GM11168 (cell line): ENCODE measurements at regions not wholly inside any gene's neighbourhood (a gene's known extent, or its start where the extent isn't known, plus 50 kb on each side); places are given as distances from the start of the nearest gene placed in this dataset.

Experiments
- in situ Hi-C: fragments of 300-500 bp; cut with MboI; formaldehyde crosslinking; loops from one replicate; pipeline ENCODE4 v1.12.0; 2022; ENCODE audit warnings: low sequenced_read_pairs; ENCODE audit not compliant: unreplicated experiment

DNA sequence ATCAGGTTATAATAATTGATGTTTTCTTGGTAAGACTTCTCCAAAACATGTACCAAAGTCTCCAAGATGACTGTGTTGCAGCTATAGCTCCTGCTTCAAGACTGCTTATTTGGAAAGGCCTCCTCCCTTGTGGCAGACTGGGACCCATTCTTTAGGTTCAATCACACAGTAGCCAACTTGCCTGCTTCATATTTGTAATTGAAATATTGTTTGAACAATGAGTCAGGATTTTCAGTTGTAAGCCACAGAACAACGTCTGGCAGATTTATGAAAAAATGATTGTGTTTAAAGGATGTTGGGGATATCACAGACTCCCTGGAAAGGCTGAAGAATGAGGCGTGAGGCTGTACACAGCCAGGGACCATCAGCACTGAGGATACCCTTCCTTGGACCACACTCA is 458.9 kb downstream of the MED10 start:
- in situ Hi-C loops = no loop called here

DNA sequence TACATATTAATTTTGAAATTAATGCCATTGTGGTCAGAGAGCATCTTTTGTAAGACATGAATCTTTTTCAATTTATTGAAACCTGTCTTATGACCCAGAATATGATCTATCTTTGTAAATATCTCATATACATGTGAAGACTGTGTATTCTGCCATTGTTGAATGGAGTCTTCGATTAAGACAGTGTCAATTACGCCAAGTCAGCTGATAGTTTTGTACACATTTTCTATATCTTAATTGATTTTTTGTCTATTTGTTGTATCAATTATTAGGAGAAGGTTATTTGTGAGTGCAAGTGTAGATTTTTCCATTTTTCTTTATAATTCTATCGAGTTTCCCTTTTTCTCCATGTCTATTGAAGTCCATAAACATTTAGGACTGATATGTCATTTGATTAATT is 471.6 kb downstream of the MED10 start:
- in situ Hi-C loops = no loop called here

DNA sequence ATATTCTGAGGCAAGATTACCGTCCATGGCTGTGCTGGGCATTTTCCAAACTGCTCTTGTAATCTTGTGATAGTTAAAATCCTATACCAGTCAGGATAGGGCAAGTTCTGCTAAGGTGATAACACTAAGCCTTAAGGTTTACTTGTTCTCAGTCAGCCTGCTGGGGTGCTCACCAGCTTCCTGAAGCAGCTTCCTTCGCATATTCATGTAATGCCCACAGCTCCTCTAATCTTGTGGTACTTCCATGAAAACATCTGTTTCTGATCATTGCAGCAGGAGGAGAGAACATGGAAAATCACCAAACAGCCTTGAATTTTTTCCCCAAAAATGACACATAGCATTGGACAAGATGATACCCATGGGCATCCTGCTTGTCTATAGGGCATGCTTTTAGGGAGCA is 473.2 kb downstream of the MED10 start:
- in situ Hi-C loops = no loop called here

DNA sequence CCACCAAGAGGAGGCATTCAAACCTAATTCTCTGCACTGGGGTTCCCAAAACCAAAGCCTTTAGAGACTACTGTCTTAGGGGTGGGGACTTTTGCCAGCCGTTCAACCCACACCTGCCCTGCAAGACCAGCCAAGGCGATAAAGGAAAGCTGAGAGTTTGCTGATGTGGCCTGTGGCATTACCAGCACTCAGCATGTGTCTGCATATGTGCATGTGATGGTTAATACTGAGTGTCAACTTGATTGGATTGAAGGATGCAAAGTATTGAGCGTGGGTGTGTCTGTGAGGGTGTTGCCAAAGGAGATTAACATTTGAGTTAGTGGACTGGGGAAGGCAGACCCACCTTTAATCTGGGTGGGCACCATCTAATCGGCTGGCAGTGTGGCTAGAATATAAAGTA is 474.2 kb downstream of the MED10 start:
- in situ Hi-C loops = no loop called here

DNA sequence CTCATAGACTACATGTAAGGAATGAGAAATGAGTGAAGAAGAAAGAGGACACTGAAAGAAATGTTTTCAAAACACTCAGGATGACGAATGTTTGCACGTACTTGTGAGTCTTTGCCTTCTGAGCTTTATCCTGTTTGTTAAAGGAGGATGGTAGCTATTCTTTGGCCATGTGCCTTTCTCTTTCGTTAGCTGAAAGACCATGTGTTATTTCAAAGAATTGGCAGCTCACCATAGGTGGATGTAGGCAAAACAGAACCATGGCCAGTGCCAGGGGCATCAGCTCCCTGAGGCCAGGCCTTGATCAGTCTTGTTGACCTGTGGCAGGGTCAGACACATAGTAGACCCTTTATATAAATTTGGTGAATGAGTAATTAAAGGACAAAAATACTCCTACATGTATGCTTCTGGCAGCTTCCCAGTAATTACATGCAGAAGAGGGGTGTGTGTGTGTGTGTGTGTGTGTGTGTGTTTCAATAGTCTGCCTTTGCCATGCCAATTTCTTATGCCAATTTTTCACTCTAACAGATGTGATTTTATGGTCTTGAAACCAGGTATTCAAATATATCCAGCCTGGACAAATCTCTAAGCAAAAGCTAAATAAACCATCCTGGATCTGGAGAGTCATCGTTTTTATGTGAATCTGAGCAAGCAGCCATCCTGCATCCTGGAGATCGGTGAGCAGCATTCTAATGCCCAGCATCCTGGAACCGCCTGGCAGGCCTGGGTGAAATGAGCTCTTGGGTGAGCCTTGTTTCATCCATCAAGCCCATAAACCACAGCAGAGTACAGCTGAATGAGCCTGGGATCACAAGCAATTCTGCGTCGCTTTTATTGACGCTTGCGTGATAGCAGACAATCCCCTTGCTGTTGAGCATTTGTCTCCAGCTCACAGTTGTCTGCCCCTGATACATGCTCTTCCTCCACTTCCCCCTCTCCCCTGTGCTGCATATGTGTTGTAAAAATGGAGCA is 475.4 kb downstream of the MED10 start:
- in situ Hi-C loops = no loop called here

DNA sequence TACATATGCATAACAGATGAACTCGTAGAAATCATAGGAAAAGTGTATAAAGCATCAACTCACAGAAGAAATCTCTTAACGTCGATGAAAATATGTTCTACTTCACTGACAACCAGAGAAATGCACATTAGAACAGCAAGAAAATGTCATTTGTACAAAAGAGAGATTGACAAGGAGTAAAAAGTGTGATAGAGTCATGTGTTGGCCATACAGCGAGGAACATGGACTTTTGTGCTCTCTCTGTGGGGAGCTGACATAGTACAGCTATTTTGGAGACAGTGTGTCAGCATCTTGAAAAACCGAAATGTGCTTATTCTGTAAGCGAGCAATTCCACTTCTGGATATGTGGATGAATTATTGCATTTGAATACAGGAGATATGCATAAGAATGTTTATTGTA is 477.9 kb downstream of the ICE1 start:
- in situ Hi-C loops = no loop called here

DNA sequence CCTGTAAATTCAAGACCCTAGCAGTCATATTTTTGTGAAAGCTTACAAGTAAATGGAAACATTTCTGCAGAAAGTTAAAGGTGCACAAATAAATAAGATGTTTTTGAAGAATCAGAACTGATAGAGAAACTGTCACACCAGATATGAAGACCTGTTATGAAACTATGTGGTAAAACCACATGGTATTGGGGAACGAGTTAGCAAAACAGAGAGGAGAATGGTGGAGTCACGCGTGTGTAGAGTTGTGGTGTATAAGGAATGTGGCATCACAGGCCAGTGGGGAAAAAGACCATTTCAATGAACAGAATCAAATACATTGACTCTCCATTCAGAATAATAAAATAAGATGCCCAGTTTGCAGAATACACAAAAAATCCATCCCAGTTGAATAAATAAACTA is 477.2 kb downstream of the ICE1 start:
- in situ Hi-C loops = loop anchor here (25.0 kb wide), 1 partner anchor 412 kb away; no protein-coding TSS in a partner anchor

DNA sequence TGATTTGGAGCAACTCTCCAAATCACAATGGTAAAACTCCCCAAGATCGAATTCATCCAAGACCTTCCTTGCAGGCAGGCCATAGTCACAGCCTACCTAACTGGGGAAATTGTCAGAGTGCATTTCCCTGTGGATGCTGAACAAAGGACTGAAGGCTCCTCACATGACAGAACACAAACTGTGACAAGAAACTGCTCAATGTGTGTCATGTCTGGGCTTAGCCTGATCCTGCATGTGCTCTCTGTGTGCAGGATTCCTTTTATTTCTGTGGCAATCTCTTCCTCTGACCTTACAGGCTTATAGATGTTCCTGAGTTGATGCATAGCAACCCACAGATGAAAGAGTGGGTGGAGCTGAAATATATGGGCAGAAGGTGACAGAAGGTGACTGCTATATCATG is 465.8 kb downstream of the ICE1 start:
- in situ Hi-C loops = loop anchor here (25.0 kb wide), 1 partner anchor 401 kb away; no protein-coding TSS in a partner anchor

DNA sequence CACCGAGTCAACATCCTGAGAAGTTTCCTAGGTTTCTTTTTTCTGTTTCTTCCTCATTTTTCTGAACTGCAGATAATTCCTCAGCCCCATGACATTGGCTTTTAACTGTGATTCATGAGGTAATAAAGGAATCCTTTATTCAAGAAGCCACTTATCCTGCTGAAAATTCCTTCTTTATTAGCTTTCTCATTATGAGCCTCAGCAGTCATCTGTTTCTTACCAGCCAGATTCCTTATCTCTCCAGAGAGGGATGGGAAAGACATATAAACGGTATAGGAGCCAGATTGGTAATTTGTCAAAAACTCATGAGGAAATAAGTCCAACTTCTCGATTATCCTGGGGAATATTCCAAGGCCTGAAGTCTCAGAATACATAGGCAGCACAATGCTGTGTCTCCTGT is 465.4 kb downstream of the ICE1 start:
- in situ Hi-C loops = loop anchor here (25.0 kb wide), 1 partner anchor 401 kb away; no protein-coding TSS in a partner anchor

DNA sequence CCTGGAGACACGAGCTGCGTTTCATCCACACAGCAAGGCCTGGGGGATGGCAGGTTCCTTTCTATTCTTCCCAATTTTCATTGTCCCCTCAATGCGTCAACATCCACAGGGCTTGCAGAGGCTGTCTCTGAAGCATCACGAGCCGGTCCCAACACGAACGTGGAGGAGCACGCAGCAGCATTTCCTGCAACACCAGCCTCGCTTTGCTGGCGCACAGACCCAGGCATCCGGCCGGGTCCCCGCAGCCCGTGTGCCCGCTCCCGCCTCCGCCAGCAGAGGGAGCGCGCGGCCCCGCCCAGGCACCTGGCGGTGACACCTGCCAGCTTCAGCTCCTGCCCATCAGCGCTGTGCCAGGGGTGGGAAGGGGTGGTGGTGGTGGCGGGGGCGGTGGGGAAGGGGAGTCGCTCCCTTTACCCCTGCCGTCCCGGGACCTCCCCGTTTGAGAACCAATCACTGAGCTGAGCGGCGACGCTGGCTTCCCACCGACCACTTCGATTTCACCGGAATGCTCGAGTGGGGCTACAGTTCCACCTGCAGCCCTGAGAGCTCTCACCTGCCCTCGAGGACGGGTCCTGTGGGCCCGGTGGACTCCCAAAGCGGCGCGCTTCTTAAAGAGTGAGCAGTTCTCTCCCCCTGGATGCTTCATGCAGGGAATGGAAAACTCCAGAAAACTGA is 464.5 kb downstream of the ICE1 start:
- in situ Hi-C loops = loop anchor here (25.0 kb wide), 1 partner anchor 400 kb away; no protein-coding TSS in a partner anchor

DNA sequence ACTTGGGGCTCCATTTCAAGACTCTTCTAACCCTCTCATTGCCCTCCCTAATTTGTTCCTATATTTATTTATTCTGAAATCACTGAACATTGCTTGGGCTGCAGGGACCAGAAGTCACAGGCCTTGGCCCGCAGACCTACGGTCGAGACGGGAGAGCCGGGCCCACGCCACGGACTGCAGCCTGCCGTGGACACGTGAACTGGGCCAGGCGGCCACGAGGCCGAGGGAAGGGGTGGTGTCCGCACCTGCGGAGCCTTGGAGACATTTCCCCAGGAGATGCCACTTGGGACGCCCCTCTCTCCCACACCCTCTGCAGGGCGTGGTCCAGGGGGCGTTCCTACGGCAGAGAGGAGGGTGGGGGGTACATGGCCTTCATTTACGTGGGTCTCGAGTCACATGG is 463.9 kb downstream of the ICE1 start:
- in situ Hi-C loops = loop anchor here (25.0 kb wide), 1 partner anchor 399 kb away; no protein-coding TSS in a partner anchor

DNA sequence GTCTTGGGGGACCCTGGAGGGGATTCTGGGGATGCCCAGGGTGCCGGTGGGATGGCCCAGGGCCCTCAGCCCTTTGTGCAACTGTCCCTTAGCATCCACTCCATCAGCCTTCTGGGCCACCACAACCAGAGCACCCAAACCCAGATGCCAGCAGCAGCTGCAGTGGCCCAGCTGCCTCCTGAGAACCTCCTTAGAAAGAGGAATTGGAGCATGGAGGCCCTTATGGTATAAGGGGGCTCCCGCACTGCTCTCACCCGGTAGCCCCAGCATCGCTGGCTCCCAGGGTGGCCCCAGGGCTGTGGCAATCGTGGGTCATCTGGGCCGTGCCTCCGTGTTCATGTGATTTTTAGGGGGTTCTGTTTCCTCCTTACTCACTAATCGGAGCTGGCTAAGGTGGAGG is 463.3 kb downstream of the ICE1 start:
- in situ Hi-C loops = loop anchor here (25.0 kb wide), 1 partner anchor 398 kb away; no protein-coding TSS in a partner anchor

DNA sequence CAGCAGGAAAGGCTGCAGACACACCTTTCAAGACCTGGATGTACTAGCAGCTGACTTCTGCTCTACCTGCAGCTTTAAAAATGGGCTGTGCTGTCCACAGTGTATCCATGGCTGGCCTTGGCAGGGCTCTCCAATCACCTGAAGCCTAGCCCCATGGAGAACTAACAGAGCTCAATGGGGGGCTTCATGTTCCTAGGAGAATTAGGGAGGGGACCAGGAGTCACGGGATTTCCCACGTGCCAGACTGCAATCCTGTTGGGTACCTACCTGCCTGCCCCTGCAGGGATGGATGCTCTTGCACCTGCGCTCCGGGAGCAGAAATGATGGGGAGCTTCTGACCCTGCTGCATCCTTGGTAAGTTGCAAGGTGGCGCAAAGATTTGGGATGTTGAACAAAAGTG is 462.1 kb downstream of the ICE1 start:
- in situ Hi-C loops = loop anchor here (25.0 kb wide), 1 partner anchor 397 kb away; no protein-coding TSS in a partner anchor

DNA sequence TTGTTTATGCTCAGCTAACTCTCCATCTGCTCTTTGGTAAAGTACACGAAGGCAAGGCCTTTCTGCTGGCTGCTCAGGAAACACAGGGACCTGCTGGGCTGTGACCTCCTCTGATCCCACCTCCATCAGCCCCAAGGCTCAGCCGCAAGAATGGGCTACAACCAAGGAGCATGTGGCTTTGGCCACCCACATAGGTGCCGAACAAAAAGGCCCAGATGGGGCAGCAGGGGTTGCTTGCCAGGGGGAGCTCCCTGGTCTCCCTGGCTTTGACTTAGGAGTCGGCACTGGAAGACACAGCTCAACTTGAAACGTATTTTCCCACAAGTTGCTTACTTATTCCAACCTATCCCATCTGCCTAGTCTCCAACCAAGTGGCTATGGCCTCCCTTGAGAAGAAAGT is 461.1 kb downstream of the ICE1 start:
- in situ Hi-C loops = loop anchor here (25.0 kb wide), 1 partner anchor 396 kb away; no protein-coding TSS in a partner anchor

DNA sequence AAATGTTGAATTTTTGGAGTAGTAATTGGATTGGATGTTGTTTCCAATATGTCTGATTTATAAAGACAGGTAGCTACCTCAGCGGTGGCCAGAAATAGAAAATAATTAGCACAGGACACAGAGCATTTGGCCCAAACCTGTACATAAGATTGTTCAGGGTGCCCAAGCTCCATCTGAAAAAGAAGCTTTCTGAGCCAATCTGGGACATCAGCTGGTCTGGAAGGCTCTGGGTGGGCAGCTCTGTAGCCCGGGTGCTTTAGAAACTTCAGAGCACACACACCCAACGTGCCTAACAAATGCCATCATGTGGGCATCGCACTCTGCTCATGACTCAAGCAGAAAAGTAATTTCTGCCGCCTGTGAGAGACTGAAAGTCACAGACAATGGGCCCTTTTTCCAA is 460.7 kb downstream of the ICE1 start:
- in situ Hi-C loops = loop anchor here (25.0 kb wide), 1 partner anchor 396 kb away; no protein-coding TSS in a partner anchor

DNA sequence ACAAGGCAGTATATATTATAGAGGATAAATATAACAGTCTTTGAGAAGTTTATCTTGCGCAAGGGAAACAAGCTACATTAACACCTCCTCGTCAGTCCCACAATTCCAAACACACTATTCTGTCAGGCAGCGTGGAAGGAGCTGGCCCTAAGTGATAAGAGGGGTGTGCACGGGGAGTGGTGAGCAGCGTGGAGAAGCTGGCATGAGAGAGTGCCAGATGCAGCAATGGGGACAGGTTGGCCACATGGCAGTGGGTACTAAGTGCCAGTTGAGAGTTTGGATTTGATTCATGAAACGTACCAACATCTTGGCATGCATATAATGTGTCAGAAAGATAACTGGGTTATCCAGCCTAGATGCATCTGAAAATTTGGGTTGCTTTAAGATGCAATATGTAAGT is 460.2 kb downstream of the ICE1 start:
- in situ Hi-C loops = loop anchor here (25.0 kb wide), 1 partner anchor 395 kb away; no protein-coding TSS in a partner anchor

DNA sequence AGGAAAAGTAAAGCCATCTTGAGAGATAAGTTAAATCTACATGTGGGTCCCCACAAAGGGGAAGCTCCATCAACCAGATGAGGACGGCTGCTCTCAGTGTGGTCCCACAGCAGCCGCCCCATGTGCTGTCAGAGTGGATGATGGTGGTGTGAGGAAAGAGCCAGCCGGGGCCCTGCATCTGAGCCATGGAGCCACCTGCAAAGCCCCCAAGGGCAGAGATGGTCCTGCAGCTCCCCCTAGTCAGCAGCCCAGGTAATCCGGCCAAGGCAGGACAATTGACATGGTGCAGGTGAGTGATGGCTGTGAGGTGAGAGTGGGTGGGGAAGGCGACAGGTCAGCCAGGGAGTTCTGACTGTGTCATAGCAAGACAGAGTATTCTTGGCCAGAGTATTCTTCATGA is 458.8 kb downstream of the ICE1 start:
- in situ Hi-C loops = loop anchor here (25.0 kb wide), 1 partner anchor 394 kb away; no protein-coding TSS in a partner anchor

DNA sequence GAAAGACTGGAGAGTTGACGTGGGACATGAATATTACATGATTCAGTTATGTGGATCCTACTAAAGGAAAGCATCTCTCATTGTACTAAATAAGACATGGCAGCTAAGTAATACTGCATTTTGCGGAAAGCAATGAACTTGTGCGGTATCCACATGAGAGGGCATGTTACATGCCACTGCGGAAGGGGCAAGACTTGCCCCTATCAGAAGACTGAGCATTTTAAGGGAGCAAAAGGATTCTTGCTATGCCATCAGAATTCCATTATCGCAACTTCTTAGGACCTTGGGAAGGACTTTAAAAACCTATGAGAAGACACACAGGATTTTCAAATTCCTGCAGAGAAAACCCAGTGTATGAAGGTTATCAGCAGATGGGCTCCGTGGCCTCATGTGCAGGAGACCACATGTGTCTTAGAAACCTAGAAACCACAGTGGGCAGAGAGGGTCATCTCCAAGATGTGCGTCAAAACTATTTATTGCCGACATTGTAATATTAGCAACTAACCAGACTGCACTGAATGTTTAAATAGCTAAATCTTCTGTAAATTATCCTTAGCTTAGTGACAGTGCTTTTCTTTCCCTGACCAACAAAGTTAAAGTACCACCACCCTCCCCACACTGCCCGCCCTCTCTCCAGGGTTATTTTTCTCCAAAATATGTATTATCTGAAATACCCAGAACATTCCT is 457.7 kb downstream of the ICE1 start:
- in situ Hi-C loops = loop anchor here (25.0 kb wide), 1 partner anchor 393 kb away; no protein-coding TSS in a partner anchor

DNA sequence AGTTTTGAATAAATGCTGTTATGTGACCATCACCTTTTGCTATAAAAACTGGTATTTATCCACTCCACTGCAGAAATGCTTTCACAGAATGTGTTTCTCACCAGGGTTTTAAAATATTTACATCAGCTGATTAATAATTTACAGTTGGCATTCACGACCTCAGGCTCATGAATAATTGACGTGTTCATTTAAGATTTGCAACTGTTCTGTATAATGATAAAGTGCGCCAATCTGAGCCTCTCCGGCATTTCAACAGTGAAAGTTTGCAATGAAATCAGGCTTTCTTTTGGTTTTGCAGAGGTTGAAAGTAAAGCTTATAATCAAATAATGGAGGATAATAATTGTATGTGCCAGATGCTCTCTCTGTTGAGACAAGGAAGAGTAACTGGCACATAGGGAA is 434.9 kb downstream of the ICE1 start:
- in situ Hi-C loops = no loop called here

DNA sequence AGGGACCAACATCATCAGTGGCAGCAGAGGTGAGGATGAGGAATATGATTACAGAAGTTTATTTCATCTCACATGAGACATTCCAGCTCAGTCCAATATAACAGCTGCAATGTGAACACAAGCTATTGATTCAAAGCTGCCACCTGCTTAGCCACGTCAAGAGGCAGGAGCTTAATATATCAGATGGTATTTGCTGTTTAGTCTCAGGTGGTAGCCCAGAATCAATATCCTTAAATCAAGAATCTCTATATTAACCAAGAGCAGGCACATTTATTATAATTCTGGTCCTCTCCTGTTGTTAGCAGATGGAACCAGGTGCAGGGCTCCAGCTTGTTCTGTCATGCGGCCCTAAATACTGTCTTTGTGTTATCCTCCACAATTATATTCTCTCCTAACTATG is 431.6 kb downstream of the ICE1 start:
- in situ Hi-C loops = no loop called here
